Progenitor cell of endocrine pancreas (in vitro differentiated cells): ENCODE measurements at regions not wholly inside any gene's neighbourhood (a gene's known extent, or its start where the extent isn't known, plus 50 kb on each side); places are given as distances from the start of the nearest gene placed in this dataset.

ENCODE experiments used
- DNase-seq: peaks from one replicate; pipeline ENCODE4 v3.0.0; 2021; ENCODE audit warnings: low spot score; ENCODE audit not compliant: unreplicated experiment
- H3K27ac Mint-ChIP-seq: 2 replicates; pipeline ENCODE4 v1.8.0; 2021; ENCODE audit warnings: mild to moderate bottlenecking, moderate library complexity, mixed read lengths
- H3K27me3 Mint-ChIP-seq: 2 replicates; pipeline ENCODE4 v1.8.0; 2021; ENCODE audit warnings: mixed read lengths
- H3K36me3 Mint-ChIP-seq: 2 replicates; pipeline ENCODE4 v1.8.0; 2022; ENCODE audit warnings: mixed read lengths; ENCODE audit not compliant: insufficient read depth
- H3K4me1 Mint-ChIP-seq: 2 replicates; pipeline ENCODE4 v1.8.0; 2021; ENCODE audit warnings: low read depth, mixed read lengths
- H3K4me3 Mint-ChIP-seq: 2 replicates; pipeline ENCODE4 v1.8.0; 2021; ENCODE audit warnings: low read depth, mild to moderate bottlenecking, moderate library complexity, mixed read lengths
- H3K9me3 Mint-ChIP-seq: 2 replicates; pipeline ENCODE4 v1.8.0; 2021; ENCODE audit warnings: low read depth, mixed read lengths
- CTCF ChIP-seq: fragments of 200-600 bp; sonication (generic); IDR thresholded peaks from one replicate; pipeline ENCODE4 v1.5.0; 2021; ENCODE audit warnings: antibody characterized with exemption, mild to moderate bottlenecking; ENCODE audit not compliant: unreplicated experiment

DNA sequence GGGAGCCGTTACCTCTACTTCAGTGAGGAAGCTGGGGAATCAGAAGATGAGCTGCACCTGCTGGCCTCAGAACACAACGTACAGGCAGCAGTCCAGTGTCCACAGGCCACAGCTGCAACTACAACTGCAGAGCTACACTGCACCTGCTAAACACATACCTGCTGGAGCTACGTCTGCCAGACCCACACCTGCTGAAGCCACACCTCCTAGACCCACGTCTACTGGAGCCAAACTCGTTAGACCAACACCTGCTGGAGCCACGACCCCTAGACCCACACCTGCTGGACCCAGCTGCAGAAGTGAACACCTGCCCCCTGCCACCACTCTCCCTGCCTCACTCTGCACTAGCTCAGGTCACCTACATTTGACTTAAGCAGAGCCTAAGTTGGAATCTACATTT is 169.9 kb downstream of the USP12 start:
- TF ChIP-seq CTCF, result no peak
- no peak for DNase-seq
- H3K27me3 Mint-ChIP-seq, result peaks cover 33% of the 10 kb centered on the region
- no peak overlapping the region for H3K4me3 Mint-ChIP-seq
- peaks cover 6% of the 10 kb centered on the region for H3K4me1 Mint-ChIP-seq
- no peaks in the 10 kb centered on the region for H3K36me3 Mint-ChIP-seq
- H3K27ac Mint-ChIP-seq, result peak overlapping the region; percentile 22
- H3K9me3 Mint-ChIP-seq, result no peaks in the 10 kb centered on the region

DNA sequence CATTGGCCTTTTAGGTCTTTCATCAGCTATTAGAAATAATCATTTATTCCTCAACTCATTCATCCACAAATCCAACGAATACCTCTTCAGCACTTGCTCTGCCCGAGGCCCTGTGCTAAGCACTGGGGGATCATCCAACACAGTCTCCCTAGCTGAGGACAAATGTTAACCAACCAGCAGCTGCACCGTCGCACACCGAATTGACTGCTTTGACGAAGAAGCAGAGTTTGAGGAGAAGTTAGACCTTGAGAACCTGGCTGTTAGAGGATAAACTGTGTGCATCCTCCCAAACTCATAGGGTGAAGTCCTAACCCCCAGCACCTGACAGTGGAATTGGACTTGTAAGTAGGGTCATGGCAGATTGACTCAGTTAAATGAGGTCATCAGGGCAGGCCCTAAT is 170.9 kb downstream of the USP12 start:
- peaks cover 33% of the 10 kb centered on the region for H3K27me3 Mint-ChIP-seq

DNA sequence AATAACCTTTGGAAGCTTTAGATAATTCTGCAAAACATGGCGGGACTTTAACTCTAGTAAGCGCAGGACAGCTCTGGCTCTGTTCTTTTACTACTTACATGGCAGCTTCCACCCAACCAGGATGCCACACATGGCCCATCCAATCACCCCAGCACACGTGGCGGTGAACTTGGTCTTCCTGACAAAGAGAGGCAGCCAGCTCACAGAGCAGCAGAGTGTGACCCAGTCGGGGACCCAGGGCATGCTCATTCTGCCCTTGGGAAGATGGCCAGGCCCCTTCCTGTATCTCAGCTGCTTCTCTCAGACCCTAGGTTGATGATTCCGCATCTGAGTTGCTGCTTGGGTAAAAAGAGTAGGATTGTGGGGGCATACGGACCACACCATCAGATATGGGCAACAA is 172.1 kb downstream of the USP12 start:
- H3K9me3 Mint-ChIP-seq, result peaks cover 4% of the 10 kb centered on the region
- H3K4me3 Mint-ChIP-seq, result no peak overlapping the region
- DNase-seq, result no peak
- TF ChIP-seq CTCF, result no peak
- peaks cover 26% of the 10 kb centered on the region for H3K27me3 Mint-ChIP-seq
- H3K27ac Mint-ChIP-seq, result no peak overlapping the region
- no peaks in the 10 kb centered on the region for H3K36me3 Mint-ChIP-seq
- H3K4me1 Mint-ChIP-seq, result no peaks in the 10 kb centered on the region

More for the DNA sequence above, 170.9 kb downstream of the USP12 start:
- TF ChIP-seq CTCF, result no peak
- H3K27ac Mint-ChIP-seq, result no peak overlapping the region
- peaks cover 3% of the 10 kb centered on the region for H3K4me1 Mint-ChIP-seq
- H3K4me3 Mint-ChIP-seq, result no peak overlapping the region
- peaks cover 4% of the 10 kb centered on the region for H3K9me3 Mint-ChIP-seq
- H3K36me3 Mint-ChIP-seq, result no peaks in the 10 kb centered on the region
- no peak for DNase-seq

GRCh38 chr13:26998292-26998691 is 173.3 kb downstream of the USP12 start:
- no peaks in the 10 kb centered on the region for H3K36me3 Mint-ChIP-seq
- peaks cover 4% of the 10 kb centered on the region for H3K9me3 Mint-ChIP-seq
- no peaks in the 10 kb centered on the region for H3K4me1 Mint-ChIP-seq
- peaks cover 18% of the 10 kb centered on the region for H3K27me3 Mint-ChIP-seq
- no peak for DNase-seq
- TF ChIP-seq CTCF, result no peak
- no peak overlapping the region for H3K4me3 Mint-ChIP-seq
- H3K27ac Mint-ChIP-seq, result no peak overlapping the region

DNA sequence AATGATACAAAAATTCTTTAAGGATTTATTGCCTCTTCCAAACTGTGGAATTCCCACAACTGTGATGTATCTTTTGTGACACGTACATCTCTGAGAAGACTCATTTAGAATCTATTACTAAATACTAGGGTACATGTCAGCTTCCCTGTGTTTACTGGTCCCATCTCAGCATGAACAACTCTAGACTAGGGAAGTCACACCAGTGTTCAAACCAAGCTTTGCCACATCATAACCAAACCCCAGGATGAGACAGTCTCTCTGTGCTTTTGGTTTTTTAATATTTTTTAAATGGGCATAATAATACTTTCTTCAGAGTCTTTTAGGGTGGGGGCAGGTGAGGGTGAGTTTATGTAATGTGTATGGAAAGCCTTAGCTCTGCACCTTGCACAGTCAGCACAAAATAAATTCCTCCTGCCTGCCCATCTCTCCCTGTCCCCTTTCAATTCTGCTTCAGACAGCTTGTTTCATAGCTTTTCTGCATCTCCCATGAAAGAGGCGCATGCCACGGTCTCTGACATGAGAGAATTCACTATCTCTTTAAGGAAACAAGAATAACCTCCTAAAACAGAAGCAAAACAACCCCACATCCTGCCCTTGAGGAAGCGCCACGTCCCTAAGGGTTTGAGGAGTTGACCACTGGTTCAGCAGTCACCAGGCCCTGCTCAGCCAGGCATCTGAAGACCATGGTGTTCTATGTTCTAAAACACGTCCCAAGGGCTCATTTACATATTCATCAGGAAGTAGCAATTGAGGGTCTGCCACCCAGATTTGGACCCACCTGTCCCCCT is 174.5 kb downstream of the USP12 start:
- Mint-ChIP-seq H3K9me3 (peaks cover 4% of the 10 kb centered on the region), H3K4me1 (peaks cover 1% of the 10 kb centered on the region), H3K4me3 (no peak overlapping the region), H3K27me3 (peaks cover 12% of the 10 kb centered on the region), H3K36me3 (no peaks in the 10 kb centered on the region), H3K27ac (no peak overlapping the region)
- TF ChIP-seq CTCF, result no peak
- no peak for DNase-seq
